ENCODE measurements at regions not wholly inside any gene's neighbourhood (a gene's known extent, or its start where the extent isn't known, plus 50 kb on each side); places are given as distances from the start of the nearest gene placed in this dataset.

- Histone ChIP-seq H3K36me3 (ENCODE audit: insufficient read depth, low read length) (no peaks in the 10 kb centered on the region), H3K79me2 (ENCODE audit: insufficient read depth, low read depth, low read length) (no peaks in the 10 kb centered on the region), H3K4me1 (ENCODE audit: insufficient read depth, low read length, poor library complexity, severe bottlenecking) (no peaks in the 10 kb centered on the region), H2AFZ (ENCODE audit: low read length) (no peak overlapping the region), H3K4me3 (ENCODE audit: low read depth, low read length, poor library complexity, severe bottlenecking) (no peak overlapping the region), H3K27ac (ENCODE audit: low read depth, low read length, poor library complexity, severe bottlenecking) (no peak overlapping the region), H3K9me3 (ENCODE audit: low read length) (no peaks in the 10 kb centered on the region), H3K9me2 (ENCODE audit: insufficient read depth, low read length) (peaks cover 5% of the 10 kb centered on the region; the same call in 1 of the 2 replicates), H3K4me2 (ENCODE audit: low read length) (no peak overlapping the region), H4K20me1 (ENCODE audit: insufficient read depth, low read length) (no peaks in the 10 kb centered on the region)
- ChIA-PET POLR2A (interaction anchor here (0.6 to 0.9 kb wide), 2 partner anchors 8 to 363 kb away, joined by 3 read pairs; no protein-coding TSS in a partner anchor), CTCF (ENCODE audit: unreplicated experiment) (no interaction called here)
- TF ChIP-seq EZH2phosphoT487 (IDR thresholded peaks at IDR 0.05; ENCODE audit: borderline replicate concordance, low read depth, low read length) (no peak), CTCF (conservative IDR thresholded peaks at IDR 0.05; ENCODE audit: low read length) (no peak)
- intact Hi-C loops (cut with micrococcal nuclease; ENCODE audit: unreplicated experiment) = no loop called here
- DNase-seq (ENCODE audit: low spot score) = no peak
- no TSS peak for BruUV-seq (replicated peaks)
Measured at GRCh38 chr1:106768501-106768900, 288.0 kb upstream of the PRMT6 start.

- BruUV-seq (replicated peaks) = no TSS peak
- H3K79me2 ChIP-seq (ENCODE audit: insufficient read depth, low read depth, low read length) = no peaks in the 10 kb centered on the region
- H3K4me2 ChIP-seq (ENCODE audit: low read length) = no peak overlapping the region
- H3K9me2 ChIP-seq (ENCODE audit: insufficient read depth, low read length) = peaks cover 5% of the 10 kb centered on the region; the same call in 1 of the 2 replicates
- no peak for DNase-seq (ENCODE audit: low spot score)
- no peak for TF ChIP-seq EZH2phosphoT487 (IDR thresholded peaks at IDR 0.05; ENCODE audit: borderline replicate concordance, low read depth, low read length)
- no peak overlapping the region for H3K4me3 ChIP-seq (ENCODE audit: low read depth, low read length, poor library complexity, severe bottlenecking)
- POLR2A ChIA-PET = no interaction called here
- no peaks in the 10 kb centered on the region for H3K4me1 ChIP-seq (ENCODE audit: insufficient read depth, low read length, poor library complexity, severe bottlenecking)
- H3K9me3 ChIP-seq (ENCODE audit: low read length) = no peaks in the 10 kb centered on the region
- no peaks in the 10 kb centered on the region for H4K20me1 ChIP-seq (ENCODE audit: insufficient read depth, low read length)
- no peak overlapping the region for H2AFZ ChIP-seq (ENCODE audit: low read length)
- H3K36me3 ChIP-seq (ENCODE audit: insufficient read depth, low read length) = no peaks in the 10 kb centered on the region
- CTCF ChIA-PET (ENCODE audit: unreplicated experiment) = no interaction called here
- intact Hi-C loops (cut with micrococcal nuclease; ENCODE audit: unreplicated experiment) = no loop called here
- no peak overlapping the region for H3K27ac ChIP-seq (ENCODE audit: low read depth, low read length, poor library complexity, severe bottlenecking)
Measured at GRCh38 chr1:106773206-106773605, 283.3 kb upstream of the PRMT6 start.

- no peak overlapping the region for H3K27ac ChIP-seq (ENCODE audit: low read depth, low read length, poor library complexity, severe bottlenecking)
- CTCF ChIA-PET (ENCODE audit: unreplicated experiment) = no interaction called here
- BruUV-seq (replicated peaks) = no TSS peak
- H3K4me2 ChIP-seq (ENCODE audit: low read length) = no peak overlapping the region
- H3K79me2 ChIP-seq (ENCODE audit: insufficient read depth, low read depth, low read length) = no peaks in the 10 kb centered on the region
- H2AFZ ChIP-seq (ENCODE audit: low read length) = no peak overlapping the region
- H3K9me2 ChIP-seq (ENCODE audit: insufficient read depth, low read length) = no peaks in the 10 kb centered on the region
- POLR2A ChIA-PET = no interaction called here
- DNase-seq (ENCODE audit: low spot score) = no peak
- H4K20me1 ChIP-seq (ENCODE audit: insufficient read depth, low read length) = no peaks in the 10 kb centered on the region
- TF ChIP-seq EZH2phosphoT487 (IDR thresholded peaks at IDR 0.05; ENCODE audit: borderline replicate concordance, low read depth, low read length) = no peak
- H3K4me1 ChIP-seq (ENCODE audit: insufficient read depth, low read length, poor library complexity, severe bottlenecking) = no peaks in the 10 kb centered on the region
- H3K36me3 ChIP-seq (ENCODE audit: insufficient read depth, low read length) = no peaks in the 10 kb centered on the region
- intact Hi-C loops (cut with micrococcal nuclease; ENCODE audit: unreplicated experiment) = no loop called here
- no peaks in the 10 kb centered on the region for H3K9me3 ChIP-seq (ENCODE audit: low read length)
- no peak overlapping the region for H3K4me3 ChIP-seq (ENCODE audit: low read depth, low read length, poor library complexity, severe bottlenecking)
Measured at GRCh38 chr1:106780066-106780465, 276.4 kb upstream of the PRMT6 start.

Measured in OCI-LY7 (cell line).